ENCODE measurements at regions not wholly inside any gene's neighbourhood (a gene's known extent, or its start where the extent isn't known, plus 50 kb on each side); places are given as distances from the start of the nearest gene placed in this dataset.

GRCh38 chr5:169394371-169394770 lies 93.4 kb upstream of the SLIT3 start:
- no peak for TF ChIP-seq GABPA (tag; conservative IDR thresholded peaks at IDR 0.05; ENCODE audit: low read depth)
- no peak for TF ChIP-seq CEBPG (CRISPR knock-in tag; IDR thresholded peaks at IDR 0.05)
- no peak for TF ChIP-seq CEBPG (tag; conservative IDR thresholded peaks at IDR 0.05 in 1 of 2, IDR thresholded peaks at IDR 0.05 in 1 of 2)
- no peak for TF ChIP-seq CTCF (IDR thresholded peaks at IDR 0.05 in 2 of 3, conservative IDR thresholded peaks at IDR 0.05 in 1 of 3; ENCODE audit: insufficient read depth in 2 of 3, low read depth in 1 of 3, low read length in 3 of 3)
- no peak for TF ChIP-seq ZBED1 (IDR thresholded peaks at IDR 0.05)
- no peak for TF ChIP-seq EWSR1 (IDR thresholded peaks at IDR 0.05; ENCODE audit: borderline replicate concordance, low read depth, partially characterized antibody)
- no peak for TF ChIP-seq MAFK (IDR thresholded peaks at IDR 0.05; ENCODE audit: low read length)
- TF ChIP-seq TBL1XR1 (IDR thresholded peaks at IDR 0.05; ENCODE audit: low read length in 2 of 2) = no peak
- no peak for TF ChIP-seq ZBTB43 (CRISPR knock-in tag; IDR thresholded peaks at IDR 0.05)

Measured in K562 (cell line).